GM12864 (cell line): ENCODE measurements at regions not wholly inside any gene's neighbourhood (a gene's known extent, or its start where the extent isn't known, plus 50 kb on each side); places are given as distances from the start of the nearest gene placed in this dataset.

Experiments
- DNase-seq: peaks from one replicate; pipeline ENCODE4 v3.0.0-alpha.2; 2011; ENCODE audit warnings: low read depth
- H3K4me3 ChIP-seq: 2 replicates; pipeline ENCODE4 v1.5.1; 2011; ENCODE audit warnings: mild to moderate bottlenecking, low read depth, low read length, control low read depth
- CTCF ChIP-seq: IDR thresholded peaks from 2 replicates; pipeline ENCODE4 v1.5.1; 2011; ENCODE audit warnings: low read depth, mild to moderate bottlenecking, moderate library complexity, low read length, control low read depth, inconsistent platforms; ENCODE audit errors: missing control alignments

GRCh38 chr2:226307487-226308322, 491.9 kb downstream of the IRS1 start:
- H3K4me3 ChIP-seq: no peak overlapping the region
- no peak for DNase-seq
- no peak for TF ChIP-seq CTCF

GRCh38 chr2:226306969-226307368, 492.7 kb downstream of the IRS1 start:
- no peak overlapping the region for H3K4me3 ChIP-seq
- no peak for TF ChIP-seq CTCF
- no peak for DNase-seq

GRCh38 chr2:226304308-226304707, 495.3 kb downstream of the IRS1 start:
- TF ChIP-seq CTCF: no peak
- no peak overlapping the region for H3K4me3 ChIP-seq

GRCh38 chr2:226303707-226304106, 495.9 kb downstream of the IRS1 start:
- no peak overlapping the region for H3K4me3 ChIP-seq
- no peak for DNase-seq
- TF ChIP-seq CTCF: no peak

More at GRCh38 chr2:226304308-226304707, 495.3 kb downstream of the IRS1 start:
- no peak for DNase-seq

GRCh38 chr2:226300196-226300886, 499.3 kb downstream of the IRS1 start:
- no peak for TF ChIP-seq CTCF
- no peak overlapping the region for H3K4me3 ChIP-seq
- peak; percentile 1 for DNase-seq

GRCh38 chr2:226299771-226300170, 499.8 kb downstream of the IRS1 start:
- no peak for DNase-seq
- no peak overlapping the region for H3K4me3 ChIP-seq
- TF ChIP-seq CTCF: no peak
